ENCODE measurements at regions not wholly inside any gene's neighbourhood (a gene's known extent, or its start where the extent isn't known, plus 50 kb on each side); places are given as distances from the start of the nearest gene placed in this dataset.

DNA sequence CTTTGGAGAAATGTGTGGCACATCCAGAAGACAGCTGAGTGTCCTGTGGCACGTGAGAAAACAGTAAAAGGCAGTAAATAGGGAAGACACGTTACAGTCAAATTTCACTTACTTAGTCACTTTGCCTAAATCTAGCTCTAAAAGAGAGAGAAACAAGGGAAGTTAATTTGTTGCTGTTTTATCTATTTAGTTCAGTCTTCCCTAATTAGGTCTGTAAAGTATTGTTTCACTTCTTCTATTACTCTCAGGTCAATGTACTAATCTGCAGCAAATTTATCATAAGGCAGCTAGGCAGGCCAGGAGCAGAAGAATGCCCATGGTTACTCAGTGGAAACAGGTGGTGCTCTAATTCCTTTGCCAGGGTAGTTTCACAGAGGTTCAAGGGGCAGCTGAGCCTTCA lies 124.3 kb upstream of the CNR1 start (continued):
- TF ChIP-seq, protein P1, sequence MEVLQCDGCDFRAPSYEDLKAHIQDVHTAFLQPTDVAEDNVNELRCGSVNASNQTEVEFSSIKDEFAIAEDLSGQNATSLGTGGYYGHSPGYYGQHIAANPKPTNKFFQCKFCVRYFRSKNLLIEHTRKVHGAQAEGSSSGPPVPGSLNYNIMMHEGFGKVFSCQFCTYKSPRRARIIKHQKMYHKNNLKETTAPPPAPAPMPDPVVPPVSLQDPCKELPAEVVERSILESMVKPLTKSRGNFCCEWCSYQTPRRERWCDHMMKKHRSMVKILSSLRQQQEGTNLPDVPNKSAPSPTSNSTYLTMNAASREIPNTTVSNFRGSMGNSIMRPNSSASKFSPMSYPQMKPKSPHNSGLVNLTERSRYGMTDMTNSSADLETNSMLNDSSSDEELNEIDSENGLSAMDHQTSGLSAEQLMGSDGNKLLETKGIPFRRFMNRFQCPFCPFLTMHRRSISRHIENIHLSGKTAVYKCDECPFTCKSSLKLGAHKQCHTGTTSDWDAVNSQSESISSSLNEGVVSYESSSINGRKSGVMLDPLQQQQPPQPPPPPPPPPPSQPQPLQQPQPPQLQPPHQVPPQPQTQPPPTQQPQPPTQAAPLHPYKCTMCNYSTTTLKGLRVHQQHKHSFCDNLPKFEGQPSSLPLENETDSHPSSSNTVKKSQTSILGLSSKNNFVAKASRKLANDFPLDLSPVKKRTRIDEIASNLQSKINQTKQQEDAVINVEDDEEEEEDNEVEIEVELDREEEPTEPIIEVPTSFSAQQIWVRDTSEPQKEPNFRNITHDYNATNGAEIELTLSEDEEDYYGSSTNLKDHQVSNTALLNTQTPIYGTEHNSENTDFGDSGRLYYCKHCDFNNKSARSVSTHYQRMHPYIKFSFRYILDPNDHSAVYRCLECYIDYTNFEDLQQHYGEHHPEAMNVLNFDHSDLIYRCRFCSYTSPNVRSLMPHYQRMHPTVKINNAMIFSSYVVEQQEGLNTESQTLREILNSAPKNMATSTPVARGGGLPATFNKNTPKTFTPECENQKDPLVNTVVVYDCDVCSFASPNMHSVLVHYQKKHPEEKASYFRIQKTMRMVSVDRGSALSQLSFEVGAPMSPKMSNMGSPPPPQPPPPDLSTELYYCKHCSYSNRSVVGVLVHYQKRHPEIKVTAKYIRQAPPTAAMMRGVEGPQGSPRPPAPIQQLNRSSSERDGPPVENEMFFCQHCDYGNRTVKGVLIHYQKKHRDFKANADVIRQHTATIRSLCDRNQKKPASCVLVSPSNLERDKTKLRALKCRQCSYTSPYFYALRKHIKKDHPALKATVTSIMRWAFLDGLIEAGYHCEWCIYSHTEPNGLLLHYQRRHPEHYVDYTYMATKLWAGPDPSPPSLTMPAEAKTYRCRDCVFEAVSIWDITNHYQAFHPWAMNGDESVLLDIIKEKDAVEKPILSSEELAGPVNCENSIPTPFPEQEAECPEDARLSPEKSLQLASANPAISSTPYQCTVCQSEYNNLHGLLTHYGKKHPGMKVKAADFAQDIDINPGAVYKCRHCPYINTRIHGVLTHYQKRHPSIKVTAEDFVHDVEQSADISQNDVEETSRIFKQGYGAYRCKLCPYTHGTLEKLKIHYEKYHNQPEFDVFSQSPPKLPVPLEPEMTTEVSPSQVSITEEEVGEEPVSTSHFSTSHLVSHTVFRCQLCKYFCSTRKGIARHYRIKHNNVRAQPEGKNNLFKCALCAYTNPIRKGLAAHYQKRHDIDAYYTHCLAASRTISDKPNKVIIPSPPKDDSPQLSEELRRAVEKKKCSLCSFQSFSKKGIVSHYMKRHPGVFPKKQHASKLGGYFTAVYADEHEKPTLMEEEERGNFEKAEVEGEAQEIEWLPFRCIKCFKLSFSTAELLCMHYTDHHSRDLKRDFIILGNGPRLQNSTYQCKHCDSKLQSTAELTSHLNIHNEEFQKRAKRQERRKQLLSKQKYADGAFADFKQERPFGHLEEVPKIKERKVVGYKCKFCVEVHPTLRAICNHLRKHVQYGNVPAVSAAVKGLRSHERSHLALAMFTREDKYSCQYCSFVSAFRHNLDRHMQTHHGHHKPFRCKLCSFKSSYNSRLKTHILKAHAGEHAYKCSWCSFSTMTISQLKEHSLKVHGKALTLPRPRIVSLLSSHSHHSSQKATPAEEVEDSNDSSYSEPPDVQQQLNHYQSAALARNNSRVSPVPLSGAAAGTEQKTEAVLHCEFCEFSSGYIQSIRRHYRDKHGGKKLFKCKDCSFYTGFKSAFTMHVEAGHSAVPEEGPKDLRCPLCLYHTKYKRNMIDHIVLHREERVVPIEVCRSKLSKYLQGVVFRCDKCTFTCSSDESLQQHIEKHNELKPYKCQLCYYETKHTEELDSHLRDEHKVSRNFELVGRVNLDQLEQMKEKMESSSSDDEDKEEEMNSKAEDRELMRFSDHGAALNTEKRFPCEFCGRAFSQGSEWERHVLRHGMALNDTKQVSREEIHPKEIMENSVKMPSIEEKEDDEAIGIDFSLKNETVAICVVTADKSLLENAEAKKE (CRISPR knock-in tag; IDR thresholded peaks at IDR 0.05) = no peak
- TF ChIP-seq NANOG (IDR thresholded peaks at IDR 0.05; ENCODE audit: borderline replicate concordance) = no peak

DNA sequence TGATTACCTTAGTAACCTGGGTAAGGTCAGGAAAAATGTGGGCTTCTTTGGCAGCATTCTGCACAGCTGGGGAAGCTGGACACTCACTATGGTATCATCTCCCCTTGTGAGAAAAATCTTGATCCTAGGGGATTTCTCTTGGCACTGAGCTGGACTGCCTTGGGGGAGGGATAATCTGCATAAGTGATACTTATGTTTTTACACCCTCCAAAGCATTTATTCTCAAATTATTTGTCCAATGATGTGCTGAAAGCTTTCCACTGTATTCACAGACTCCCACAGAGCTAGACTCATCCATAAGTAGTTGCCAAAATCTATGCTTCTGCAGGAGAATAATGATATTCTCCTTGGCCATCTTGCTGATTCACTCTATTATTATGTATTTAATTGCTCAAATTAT lies 121.5 kb upstream of the CNR1 start:
- no peaks in the 10 kb centered on the region for H3K4me1 ChIP-seq (ENCODE audit: insufficient read depth)
- no peak for ATAC-seq

More for the DNA sequence above, 121.5 kb upstream of the CNR1 start:
- TF ChIP-seq NANOG (IDR thresholded peaks at IDR 0.05; ENCODE audit: borderline replicate concordance) (no peak), POLR2AphosphoS5 (IDR thresholded peaks at IDR 0.05; ENCODE audit: low read depth) (no peak), JUNB (IDR thresholded peaks at IDR 0.05; ENCODE audit: unreplicated experiment) (no peak), EZH2phosphoT487 (IDR thresholded peaks at IDR 0.05; ENCODE audit: unreplicated experiment) (no peak), EZH2 (IDR thresholded peaks at IDR 0.05; ENCODE audit: low read depth, unreplicated experiment) (no peak), CREB1 (CRISPR knock-in tag; IDR thresholded peaks at IDR 0.05; ENCODE audit: low read depth) (no peak)
- TF ChIP-seq, protein P2, sequence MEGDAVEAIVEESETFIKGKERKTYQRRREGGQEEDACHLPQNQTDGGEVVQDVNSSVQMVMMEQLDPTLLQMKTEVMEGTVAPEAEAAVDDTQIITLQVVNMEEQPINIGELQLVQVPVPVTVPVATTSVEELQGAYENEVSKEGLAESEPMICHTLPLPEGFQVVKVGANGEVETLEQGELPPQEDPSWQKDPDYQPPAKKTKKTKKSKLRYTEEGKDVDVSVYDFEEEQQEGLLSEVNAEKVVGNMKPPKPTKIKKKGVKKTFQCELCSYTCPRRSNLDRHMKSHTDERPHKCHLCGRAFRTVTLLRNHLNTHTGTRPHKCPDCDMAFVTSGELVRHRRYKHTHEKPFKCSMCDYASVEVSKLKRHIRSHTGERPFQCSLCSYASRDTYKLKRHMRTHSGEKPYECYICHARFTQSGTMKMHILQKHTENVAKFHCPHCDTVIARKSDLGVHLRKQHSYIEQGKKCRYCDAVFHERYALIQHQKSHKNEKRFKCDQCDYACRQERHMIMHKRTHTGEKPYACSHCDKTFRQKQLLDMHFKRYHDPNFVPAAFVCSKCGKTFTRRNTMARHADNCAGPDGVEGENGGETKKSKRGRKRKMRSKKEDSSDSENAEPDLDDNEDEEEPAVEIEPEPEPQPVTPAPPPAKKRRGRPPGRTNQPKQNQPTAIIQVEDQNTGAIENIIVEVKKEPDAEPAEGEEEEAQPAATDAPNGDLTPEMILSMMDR (conservative IDR thresholded peaks at IDR 0.05; ENCODE audit: low read depth in 2 of 2) = no peak
- TF ChIP-seq, protein P3, sequence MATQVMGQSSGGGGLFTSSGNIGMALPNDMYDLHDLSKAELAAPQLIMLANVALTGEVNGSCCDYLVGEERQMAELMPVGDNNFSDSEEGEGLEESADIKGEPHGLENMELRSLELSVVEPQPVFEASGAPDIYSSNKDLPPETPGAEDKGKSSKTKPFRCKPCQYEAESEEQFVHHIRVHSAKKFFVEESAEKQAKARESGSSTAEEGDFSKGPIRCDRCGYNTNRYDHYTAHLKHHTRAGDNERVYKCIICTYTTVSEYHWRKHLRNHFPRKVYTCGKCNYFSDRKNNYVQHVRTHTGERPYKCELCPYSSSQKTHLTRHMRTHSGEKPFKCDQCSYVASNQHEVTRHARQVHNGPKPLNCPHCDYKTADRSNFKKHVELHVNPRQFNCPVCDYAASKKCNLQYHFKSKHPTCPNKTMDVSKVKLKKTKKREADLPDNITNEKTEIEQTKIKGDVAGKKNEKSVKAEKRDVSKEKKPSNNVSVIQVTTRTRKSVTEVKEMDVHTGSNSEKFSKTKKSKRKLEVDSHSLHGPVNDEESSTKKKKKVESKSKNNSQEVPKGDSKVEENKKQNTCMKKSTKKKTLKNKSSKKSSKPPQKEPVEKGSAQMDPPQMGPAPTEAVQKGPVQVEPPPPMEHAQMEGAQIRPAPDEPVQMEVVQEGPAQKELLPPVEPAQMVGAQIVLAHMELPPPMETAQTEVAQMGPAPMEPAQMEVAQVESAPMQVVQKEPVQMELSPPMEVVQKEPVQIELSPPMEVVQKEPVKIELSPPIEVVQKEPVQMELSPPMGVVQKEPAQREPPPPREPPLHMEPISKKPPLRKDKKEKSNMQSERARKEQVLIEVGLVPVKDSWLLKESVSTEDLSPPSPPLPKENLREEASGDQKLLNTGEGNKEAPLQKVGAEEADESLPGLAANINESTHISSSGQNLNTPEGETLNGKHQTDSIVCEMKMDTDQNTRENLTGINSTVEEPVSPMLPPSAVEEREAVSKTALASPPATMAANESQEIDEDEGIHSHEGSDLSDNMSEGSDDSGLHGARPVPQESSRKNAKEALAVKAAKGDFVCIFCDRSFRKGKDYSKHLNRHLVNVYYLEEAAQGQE (IDR thresholded peaks at IDR 0.05; ENCODE audit: unreplicated experiment) = no peak
- Histone ChIP-seq H4K20me1 (replicated peaks; ENCODE audit: insufficient read depth) (no peaks in the 10 kb centered on the region), H3K79me2 (replicated peaks; ENCODE audit: insufficient read depth) (no peaks in the 10 kb centered on the region), H3K4me3 (no peak overlapping the region), H3F3A (replicated peaks; ENCODE audit: low read depth) (no peaks in the 10 kb centered on the region), H3K9me2 (ENCODE audit: insufficient read depth) (no peaks in the 10 kb centered on the region; the same call in 1 of the 2 replicates), H3K27ac (ENCODE audit: low read depth) (no peak overlapping the region), H3K36me3 (ENCODE audit: insufficient read depth) (no peaks in the 10 kb centered on the region), H3K27me3 (ENCODE audit: insufficient read depth) (no peaks in the 10 kb centered on the region), H3K4me2 (no peak overlapping the region), H2AFZ (no peak overlapping the region)
- H3K9me3 Mint-ChIP-seq = peaks cover 16% of the 10 kb centered on the region; the same call in 2 of the 3 replicates
- H3K4me3 Mint-ChIP-seq = no peak overlapping the region
- peaks cover 6% of the 10 kb centered on the region; the same call in 2 of the 3 replicates for H3K36me3 Mint-ChIP-seq (ENCODE audit: low read depth)
- H3K4me1 Mint-ChIP-seq = no peaks in the 10 kb centered on the region
- H3K27ac Mint-ChIP-seq = no peak overlapping the region
- H3K27me3 Mint-ChIP-seq (ENCODE audit: insufficient read depth, low read depth, poor library complexity) = no peaks in the 10 kb centered on the region
- no peak for DNase-seq (ENCODE audit: low spot score)
